ENCODE measurements at regions not wholly inside any gene's neighbourhood (a gene's known extent, or its start where the extent isn't known, plus 50 kb on each side); places are given as distances from the start of the nearest gene placed in this dataset.

- no peak for FAIRE-seq
- DNase-seq (ENCODE audit: insufficient read length, low spot score): no peak
Measured at GRCh38 chrY:12552471-12553283, 148.4 kb upstream of the USP9Y start.

GRCh38 chrY:12553909-12554308 lies 147.1 kb upstream of the USP9Y start:
- no peak for DNase-seq (ENCODE audit: insufficient read length, low spot score)
- FAIRE-seq: no peak

DNA sequence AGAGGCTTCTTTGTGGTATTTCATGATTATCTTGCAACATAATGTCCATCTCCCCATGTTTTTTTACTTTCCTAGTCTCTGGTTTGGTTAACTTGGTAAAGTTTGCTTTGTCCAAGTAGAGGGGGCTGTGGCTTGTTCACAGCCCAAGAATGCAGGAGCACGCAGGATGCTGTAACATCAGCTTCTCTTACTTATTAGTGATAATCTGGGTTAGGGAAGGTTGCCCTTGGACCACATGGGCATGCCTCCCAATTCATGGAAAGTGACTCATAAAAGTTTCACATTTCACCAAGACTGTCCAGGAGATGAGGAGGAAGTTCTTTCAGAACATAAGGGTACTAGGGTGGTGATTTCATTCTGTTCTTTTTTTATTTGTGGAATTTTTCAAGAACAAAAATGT lies 146.0 kb upstream of the USP9Y start:
- DNase-seq (ENCODE audit: insufficient read length, low spot score) (no peak), FAIRE-seq (no peak)

- DNase-seq (ENCODE audit: insufficient read length, low spot score) (no peak), FAIRE-seq (no peak)
Measured at GRCh38 chrY:12559007-12559406, 142.0 kb upstream of the USP9Y start.

DNA sequence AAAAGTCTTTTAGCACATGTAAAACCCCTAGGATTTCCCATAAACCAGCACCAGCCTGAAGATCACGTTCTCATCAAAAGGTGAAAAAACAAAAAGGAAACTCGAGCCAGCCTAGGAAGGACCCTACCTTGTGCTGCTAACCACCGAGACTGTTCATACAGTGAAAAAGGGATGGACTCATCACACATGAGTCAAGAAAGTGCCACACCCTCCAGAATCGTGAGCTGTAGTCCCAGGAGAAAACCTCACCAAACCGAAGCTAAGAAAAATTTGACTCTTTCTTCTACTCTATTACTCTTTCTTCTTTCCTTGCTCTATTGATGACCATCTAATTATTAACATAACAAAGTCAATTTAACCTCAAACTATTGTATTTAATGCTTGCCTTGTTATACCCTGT lies 124.8 kb upstream of the USP9Y start:
- FAIRE-seq: no peak
- DNase-seq (ENCODE audit: insufficient read length, low spot score): no peak

- FAIRE-seq (no peak), DNase-seq (ENCODE audit: insufficient read length, low spot score) (no peak)
Measured at GRCh38 chrY:12593532-12594216, 107.4 kb upstream of the USP9Y start.

- no peak for FAIRE-seq
- DNase-seq (ENCODE audit: insufficient read length, low spot score): no peak
Measured at GRCh38 chrY:12598783-12599182, 102.2 kb upstream of the USP9Y start.

DNA sequence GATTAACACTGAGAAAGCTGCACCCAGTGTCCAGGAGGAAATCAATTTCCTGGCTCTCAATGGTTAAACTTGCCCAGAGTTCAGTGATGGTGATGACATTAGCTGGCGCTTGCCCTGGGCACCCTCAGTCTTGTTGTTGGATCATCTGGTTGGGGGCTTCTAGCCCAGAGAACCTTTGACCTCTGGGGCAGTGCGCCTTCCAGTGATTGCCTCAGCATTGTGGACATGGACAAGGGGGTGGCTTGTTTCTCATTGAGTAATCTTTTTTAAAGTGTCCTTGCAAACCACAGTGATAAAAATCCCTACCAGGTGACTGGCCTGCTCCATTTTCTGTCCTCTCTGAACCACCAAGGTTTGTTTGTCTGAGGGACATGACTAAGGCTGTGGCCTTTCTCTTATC lies 95.6 kb upstream of the USP9Y start:
- no peak for FAIRE-seq

GRCh38 chrY:12610861-12611260 lies 90.2 kb upstream of the USP9Y start:
- no peak for DNase-seq (ENCODE audit: insufficient read length, low spot score)
- no peak for FAIRE-seq

More for the DNA sequence above, 95.6 kb upstream of the USP9Y start:
- no peak for DNase-seq (ENCODE audit: insufficient read length, low spot score)

GRCh38 chrY:12615733-12616446 lies 85.1 kb upstream of the USP9Y start:
- FAIRE-seq: no peak
- no peak for DNase-seq (ENCODE audit: insufficient read length, low spot score)

DNA sequence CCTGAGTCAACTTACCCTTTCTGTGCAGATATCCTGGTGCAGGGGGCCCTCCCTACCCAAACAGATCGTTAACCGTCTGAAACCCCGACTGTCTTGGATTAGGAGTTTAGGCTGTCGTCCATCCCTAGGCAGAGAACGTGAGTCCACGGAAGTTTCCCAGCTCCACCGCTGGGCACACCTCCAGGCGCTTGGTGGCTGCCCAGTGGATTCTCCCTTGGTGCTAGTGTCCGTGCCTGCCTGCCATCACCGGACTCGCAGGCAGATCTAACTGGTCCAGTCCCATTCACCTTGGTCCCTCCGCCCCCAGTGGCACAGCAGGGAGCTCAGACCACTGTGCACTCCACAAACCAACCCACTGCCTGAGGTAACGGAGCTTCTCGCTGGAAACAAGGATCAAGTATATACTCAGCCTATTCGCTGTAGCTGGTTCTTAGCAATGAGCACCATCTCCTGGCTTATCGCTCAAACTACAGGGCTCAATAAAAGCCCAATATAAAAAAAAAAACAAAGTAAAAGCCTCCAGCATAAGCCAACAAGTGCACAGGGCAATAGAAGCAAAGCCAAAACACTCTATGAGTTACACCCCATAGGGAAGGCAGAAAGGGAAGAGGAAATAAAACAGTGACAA lies 79.5 kb upstream of the USP9Y start:
- FAIRE-seq: peak; percentile 33
- no peak for DNase-seq (ENCODE audit: insufficient read length, low spot score)

DNA sequence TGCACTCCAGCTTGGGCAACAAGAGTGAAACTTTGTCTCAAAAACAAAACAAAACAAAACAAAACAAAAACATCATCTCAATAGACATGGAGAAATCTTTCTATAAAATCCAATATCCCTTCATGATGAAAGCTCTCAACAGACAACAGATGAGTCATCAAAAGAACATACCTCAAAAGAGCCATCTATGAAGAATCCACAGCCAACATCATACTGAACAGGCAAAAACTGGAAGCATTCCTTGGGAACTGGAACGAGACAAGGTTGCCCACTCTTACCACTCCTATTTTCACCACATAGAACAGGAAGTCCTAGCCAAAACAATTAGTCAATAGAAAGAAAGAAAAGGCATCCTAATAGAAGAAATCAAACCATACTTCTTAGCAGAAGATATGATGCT lies 77.8 kb upstream of the USP9Y start:
- no peak for FAIRE-seq
- no peak for DNase-seq (ENCODE audit: insufficient read length, low spot score)

GRCh38 chrY:12642986-12643385 lies 58.0 kb upstream of the USP9Y start:
- DNase-seq (ENCODE audit: insufficient read length, low spot score): no peak
- no peak for FAIRE-seq

GRCh38 chrY:12643693-12644348 lies 57.2 kb upstream of the USP9Y start:
- DNase-seq (ENCODE audit: insufficient read length, low spot score): no peak
- no peak for FAIRE-seq

- FAIRE-seq (no peak), DNase-seq (ENCODE audit: insufficient read length, low spot score) (no peak)
Measured at GRCh38 chrY:12651095-12651494, 49.9 kb upstream of the USP9Y start.
